GM12892 (cell line): ENCODE measurements at regions not wholly inside any gene's neighbourhood (a gene's known extent, or its start where the extent isn't known, plus 50 kb on each side); places are given as distances from the start of the nearest gene placed in this dataset.

Experiments used
- POLR2AphosphoS5 ChIP-seq: IDR thresholded peaks from 2 replicates; pipeline ENCODE4 v1.6.1; 2011; ENCODE audit warnings: low read depth, low read length, control low read depth
- TAF1 ChIP-seq: IDR thresholded peaks from 2 replicates; pipeline ENCODE4 v1.6.1; 2011; ENCODE audit warnings: low read depth, mild to moderate bottlenecking, control low read depth, low read length, borderline replicate concordance

- TF ChIP-seq POLR2AphosphoS5: no peak
- no peak for TF ChIP-seq TAF1
Measured at GRCh38 chr17:79537061-79537460, 73.8 kb downstream of the RBFOX3 start.
